H1 (cell line): ENCODE measurements at regions not wholly inside any gene's neighbourhood (a gene's known extent, or its start where the extent isn't known, plus 50 kb on each side); places are given as distances from the start of the nearest gene placed in this dataset.

Source experiments
- CTCF ChIA-PET: fragments of 300-600 bp; sonication (Branson Sonifier 250); formaldehyde crosslinking; loops from one replicate; lab custom pipeline; 2021; ENCODE audit not compliant: partially characterized antibody; lab: Charles Lee
- POLR2A ChIA-PET: fragments of 300-600 bp; sonication (Branson Sonifier 250); formaldehyde crosslinking; loops from one replicate; lab custom pipeline; 2021; ENCODE audit warnings: inconsistent platforms; ENCODE audit not compliant: partially characterized antibody; lab: Charles Lee
- DNase-seq, 2 experiments: peaks; one replicate each; pipeline versions ENCODE4 v3.0.0 to v3.0.0-alpha.2; 2010 to 2022; ENCODE audit warnings: low spot score in 2 of 2, low read depth in 1 of 2, mixed read lengths in 1 of 2
- FAIRE-seq: peaks from 2 replicates; lab custom pipeline; 2011; peaks lifted over from hg19 to GRCh38; lab: Jason Lieb, UNC
- H2AFZ ChIP-seq: 2 replicates; pipeline ENCODE4 v1.8.1; 2012; ENCODE audit warnings: low read length, inconsistent platforms
- H2AK5ac ChIP-seq: 2 replicates; pipeline ENCODE4 v1.6.1; 2013; ENCODE audit warnings: low read depth, low read length
- H2BK120ac ChIP-seq: replicated peaks from 2 replicates; pipeline ENCODE3; 2013; ENCODE audit warnings: low read depth, low read length, inconsistent platforms
- H2BK12ac ChIP-seq: 2 replicates; pipeline ENCODE4 v1.6.1; 2013; ENCODE audit warnings: low read depth, low read length
- H2BK15ac ChIP-seq: 2 replicates; pipeline ENCODE4 v1.6.1; 2013; ENCODE audit warnings: low read length
- H2BK20ac ChIP-seq: 2 replicates; pipeline ENCODE4 v1.6.1; 2013; ENCODE audit warnings: low read length
- H2BK5ac ChIP-seq: 2 replicates; pipeline ENCODE4 v1.6.1; 2013; ENCODE audit warnings: low read depth, low read length
- H3K14ac ChIP-seq: 2 replicates; pipeline ENCODE4 v1.6.1; 2013; ENCODE audit warnings: inconsistent platforms; ENCODE audit not compliant: insufficient read length
- H3K18ac ChIP-seq: 2 replicates; pipeline ENCODE4 v1.6.1; 2013; ENCODE audit warnings: low read length; ENCODE audit errors: extremely low read depth
- H3K23ac ChIP-seq: 2 replicates; pipeline ENCODE4 v1.6.1; 2013; ENCODE audit warnings: inconsistent platforms; ENCODE audit not compliant: insufficient read length
- H3K23me2 ChIP-seq: 2 replicates; pipeline ENCODE4 v1.6.1; 2013; ENCODE audit warnings: low read depth, low read length
- H3K27ac ChIP-seq: 2 replicates; pipeline ENCODE4 v1.6.1; 2011; ENCODE audit warnings: low read depth, low read length, inconsistent platforms
- H3K27me3 ChIP-seq, 4 experiments: replicated peaks in 1 of 4; 1 replicate in 1 of 4; 2 replicates in 3 of 4; pipeline versions ENCODE4 v1.6.1 to v1.8.1; 2011 to 2013; ENCODE audit warnings: low read length in 3 of 4, mild to moderate bottlenecking in 3 of 4, inconsistent platforms in 2 of 4, mixed read lengths in 2 of 4, moderate library complexity in 1 of 4; ENCODE audit not compliant: control insufficient read depth in 3 of 4, insufficient read depth in 3 of 4; ENCODE audit errors: extremely low read depth in 1 of 4
- H3K36me3 ChIP-seq, 4 experiments: 2 replicates each; pipeline versions ENCODE4 v1.6.1 to v1.8.1; 2011 to 2013; ENCODE audit warnings: mild to moderate bottlenecking in 4 of 4, low read length in 3 of 4, moderate library complexity in 2 of 4, control low read depth in 1 of 4, inconsistent platforms in 1 of 4; ENCODE audit not compliant: insufficient read depth in 4 of 4, control insufficient read depth in 2 of 4
- H3K4ac ChIP-seq: replicated peaks from 2 replicates; pipeline ENCODE3; 2013; ENCODE audit warnings: low read length, low read depth, mixed read lengths, inconsistent platforms; ENCODE audit not compliant: insufficient read length
- H3K4me1 ChIP-seq, 4 experiments: replicated peaks in 1 of 4; 1 replicate in 1 of 4; 2 replicates in 3 of 4; pipeline versions ENCODE4 v1.6.1 to v1.8.1; 2011 to 2013; ENCODE audit warnings: low read length in 3 of 4, inconsistent platforms in 2 of 4, mixed read lengths in 1 of 4; ENCODE audit not compliant: insufficient read depth in 4 of 4, control insufficient read depth in 3 of 4
- H3K4me2 ChIP-seq, 2 experiments: 2 replicates each; pipeline versions ENCODE4 v1.6.1 to v1.8.1; 2011 to 2013; ENCODE audit warnings: low read depth in 2 of 2, low read length in 2 of 2, control low read depth in 1 of 2, inconsistent platforms in 1 of 2, mild to moderate bottlenecking in 1 of 2; ENCODE audit not compliant: insufficient read depth in 1 of 2
- H3K4me3 ChIP-seq, 4 experiments: fragments of 200-600, 300-600 bp in 1 of 4; sonication (generic), shearing (Covaris generic), sonication (Bioruptor Twin) in 1 of 4; 2 replicates each; pipeline versions ENCODE4 v1.5.1 to v1.8.1; 2011 to 2016; ENCODE audit warnings: low read length in 4 of 4, low read depth in 3 of 4, control low read depth in 2 of 4, inconsistent platforms in 2 of 4, mild to moderate bottlenecking in 2 of 4, mixed read lengths in 1 of 4, moderate library complexity in 1 of 4; ENCODE audit not compliant: insufficient read depth in 2 of 4; ENCODE audit errors: extremely low read depth in 1 of 4
- H3K56ac ChIP-seq: replicated peaks from 2 replicates; pipeline ENCODE3; 2013; ENCODE audit warnings: low read depth, mild to moderate bottlenecking, mixed read lengths, low read length, inconsistent platforms; ENCODE audit not compliant: insufficient read length
- H3K79me1 ChIP-seq: 2 replicates; pipeline ENCODE4 v1.6.1; 2013; ENCODE audit warnings: low read depth, low read length, control low read depth
- H3K79me2 ChIP-seq, 2 experiments: 2 replicates each; pipeline versions ENCODE4 v1.6.1 to v1.8.1; 2012 to 2013; ENCODE audit warnings: low read length in 2 of 2, mild to moderate bottlenecking in 2 of 2, inconsistent platforms in 1 of 2; ENCODE audit not compliant: insufficient read depth in 2 of 2, control insufficient read depth in 1 of 2
- H3K9ac ChIP-seq, 4 experiments: replicated peaks in 1 of 4; 1 replicate in 1 of 4; 2 replicates in 3 of 4; pipeline versions ENCODE4 v1.6.1 to v1.8.1; 2011 to 2013; ENCODE audit warnings: low read depth in 3 of 4, low read length in 3 of 4, control low read depth in 2 of 4, mild to moderate bottlenecking in 2 of 4, moderate library complexity in 2 of 4, inconsistent platforms in 1 of 4; ENCODE audit errors: extremely low read depth in 1 of 4
- H3K9me3 ChIP-seq, 2 experiments: 2 replicates each; pipeline versions ENCODE4 v1.6.1 to v1.8.1; 2012 to 2013; ENCODE audit warnings: mild to moderate bottlenecking in 2 of 2, moderate library complexity in 2 of 2, control low read depth in 1 of 2, inconsistent platforms in 1 of 2, low read depth in 1 of 2, low read length in 1 of 2, mixed read lengths in 1 of 2; ENCODE audit not compliant: insufficient read depth in 2 of 2
- H4K20me1 ChIP-seq, 2 experiments: replicated peaks in 1 of 2; 2 replicates each; pipeline versions ENCODE3 to v1.8.1; 2011 to 2013; ENCODE audit warnings: inconsistent platforms in 2 of 2, low read length in 2 of 2, mild to moderate bottlenecking in 1 of 2; ENCODE audit not compliant: insufficient read depth in 2 of 2, control insufficient read depth in 1 of 2
- H4K5ac ChIP-seq: 2 replicates; pipeline ENCODE4 v1.6.1; 2013; ENCODE audit warnings: low read length, low read depth, mixed read lengths, inconsistent platforms; ENCODE audit not compliant: insufficient read length
- H4K8ac ChIP-seq: 2 replicates; pipeline ENCODE4 v1.8.0; 2013; ENCODE audit warnings: mild to moderate bottlenecking, moderate library complexity, low read length, inconsistent platforms; ENCODE audit not compliant: insufficient read depth; ENCODE audit errors: extremely low read depth
- H4K91ac ChIP-seq: replicated peaks from 2 replicates; pipeline ENCODE3; 2013; ENCODE audit warnings: low read length, mixed read lengths, inconsistent platforms; ENCODE audit not compliant: insufficient read length
- CBX8 ChIP-seq: fragments of 300-800, 300-1000 bp; sonication (generic); IDR thresholded peaks from 2 replicates; pipeline ENCODE4 v1.7.1; 2016; ENCODE audit warnings: low read depth, low read length, borderline replicate concordance
- KDM1A ChIP-seq: fragments of 200-600, 300-600 bp; sonication (generic); IDR thresholded peaks from 2 replicates; pipeline ENCODE4 v1.7.1; 2016; ENCODE audit warnings: mild to moderate bottlenecking, low read length, borderline replicate concordance
- SIN3A ChIP-seq, 2 experiments: IDR thresholded peaks in 1 of 2; conservative IDR thresholded peaks in 1 of 2; 2 replicates each; pipeline ENCODE4 v1.6.1; 2011 to 2012; ENCODE audit warnings: low read length in 2 of 2, improper control_type of control experiment in 1 of 2, low read depth in 1 of 2, mild to moderate bottlenecking in 1 of 2
- SP1 ChIP-seq: IDR thresholded peaks from 2 replicates; pipeline ENCODE4 v1.6.1; 2011; ENCODE audit warnings: low read depth, low read length
- WGBS, 2 experiments: shearing (Covaris generic) in 1 of 2; methylation state at CpG; one replicate each; pipeline versions ENCODE4 v1.1.6 to v1.1.7; 2013 to 2015; ENCODE audit warnings: low lambda C conversion rate in 2 of 2, mixed read lengths in 2 of 2, inconsistent platforms in 1 of 2, low coverage in 1 of 2, missing lambda C conversion rate in 1 of 2; ENCODE audit not compliant: insufficient replicate concordance in 2 of 2, insufficient coverage in 1 of 2, insufficient read length in 1 of 2; ENCODE audit errors: extremely low coverage in 1 of 2, missing lambda C conversion rate in 1 of 2; 5-methylcytosine and 5-hydroxymethylcytosine counted together

- Histone ChIP-seq H2BK15ac (no peak overlapping the region), H2BK5ac (no peak overlapping the region), H3K18ac (no peak overlapping the region), H3K27me3 (no peaks in the 10 kb centered on the region), H4K91ac (no peak overlapping the region), H2AFZ (no peak overlapping the region), H3K4me2 (no peak overlapping the region), H3K9me3 (peaks cover 0 to 4% of the 10 kb centered on the region in 2 experiments; a peak in 1 of 4 replicates), H3K23me2 (no peaks in the 10 kb centered on the region), H4K20me1 (no peaks in the 10 kb centered on the region), H2BK20ac (no peak overlapping the region), H3K4me3 (no peak overlapping the region), H2BK120ac (no peak overlapping the region), H4K5ac (no peak overlapping the region), H4K8ac (no peak overlapping the region), H2AK5ac (no peak overlapping the region), H3K4me1 (no peaks in the 10 kb centered on the region), H3K79me1 (no peaks in the 10 kb centered on the region), H3K23ac (no peak overlapping the region), H3K4ac (no peak overlapping the region), H3K27ac (no peak overlapping the region), H3K14ac (no peak overlapping the region), H3K56ac (no peak overlapping the region), H3K9ac (no peak overlapping the region), H3K79me2 (no peaks in the 10 kb centered on the region), H3K36me3 (0 out of 8 replicates have a peak, but pooled peaks cover 0 to 2% (median 0%) of the 10 kb centered on the region in 4 experiments), H2BK12ac (no peak overlapping the region)
- no peak for FAIRE-seq
- POLR2A ChIA-PET = no interaction called here
- DNase-seq = no peak
- CTCF ChIA-PET = no interaction called here
- 89% methylated on average over 1 of the region's 1 CpG; no CpG with 5 or more reads in 1 of the 2 experiments for WGBS, 2 experiments
- TF ChIP-seq SP1 (no peak), SIN3A (conservative IDR thresholded peaks at IDR 0.05 in 1 of 2, IDR thresholded peaks at IDR 0.05 in 1 of 2; ENCODE audit: low read depth in 1 of 2, low read length in 2 of 2) (no peak), KDM1A (no peak), CBX8 (no peak)
These were observed 181.2 kb upstream of the PPP3CA start for GRCh38 chr4:101528526-101528925.
